ENCODE measurements at regions not wholly inside any gene's neighbourhood (a gene's known extent, or its start where the extent isn't known, plus 50 kb on each side); places are given as distances from the start of the nearest gene placed in this dataset.
A peak's percentile ranks its signal among the peaks of the same experiment; 100 is the strongest.

GRCh38 chr1:90591355-90591969, 125.6 kb downstream of the BARHL2 start:
- peaks cover 23% of the 10 kb centered on the region for H3K9me3 Mint-ChIP-seq
- POLR2A ChIA-PET, result no interaction called here
- CTCF ChIA-PET, result interaction anchor here (0.7 to 2.9 kb wide), 46 partner anchors 9 to 829 kb away, joined by 3 to 58 read pairs (median 4); no protein-coding TSS in a partner anchor

GRCh38 chr1:90580176-90580575, 136.9 kb downstream of the BARHL2 start:
- TF ChIP-seq ERG (CRISPR knock-in tag; IDR thresholded peaks at IDR 0.05) (no peak), SMAD4 (CRISPR knock-in tag; IDR thresholded peaks at IDR 0.05) (no peak), USF1 (CRISPR knock-in tag; IDR thresholded peaks at IDR 0.05) (no peak), HMGXB4 (CRISPR knock-in tag; IDR thresholded peaks at IDR 0.05) (no peak)
- no peaks in the 10 kb centered on the region for H3K36me3 Mint-ChIP-seq
- peaks cover 4% of the 10 kb centered on the region for H3K27me3 Mint-ChIP-seq (ENCODE audit: low read depth)
- ATAC-seq (no peak), DNase-seq (ENCODE audit: low spot score) (no peak)
- no peak overlapping the region for H3K4me3 Mint-ChIP-seq
- POLR2A ChIA-PET, result no interaction called here
- no peak overlapping the region for H3K27ac Mint-ChIP-seq
- CTCF ChIA-PET, result interaction anchor here (1.0 to 2.8 kb wide), 6 partner anchors 11 to 465 kb away, joined by 3 to 58 read pairs (median 12); no protein-coding TSS in a partner anchor
- H3K9me3 Mint-ChIP-seq, result peaks cover 6% of the 10 kb centered on the region
- H3K4me1 Mint-ChIP-seq, result no peaks in the 10 kb centered on the region

More at GRCh38 chr1:90591355-90591969, 125.6 kb downstream of the BARHL2 start:
- DNase-seq (ENCODE audit: low spot score), result no peak
- no peak overlapping the region for H3K4me3 Mint-ChIP-seq
- H3K4me1 Mint-ChIP-seq, result no peaks in the 10 kb centered on the region
- TF ChIP-seq E2F1 (CRISPR knock-in tag; IDR thresholded peaks at IDR 0.05) (no peak), TEAD1 (CRISPR knock-in tag; IDR thresholded peaks at IDR 0.05) (no peak), KAT7 (CRISPR knock-in tag; IDR thresholded peaks at IDR 0.05; ENCODE audit: borderline replicate concordance) (no peak), ZNF281 (CRISPR knock-in tag; IDR thresholded peaks at IDR 0.05) (no peak), JUN (CRISPR knock-in tag; IDR thresholded peaks at IDR 0.05) (no peak), IRF1 (CRISPR knock-in tag; IDR thresholded peaks at IDR 0.05) (no peak), ZNF263 (CRISPR knock-in tag; IDR thresholded peaks at IDR 0.05; ENCODE audit: low read depth) (no peak), NFYB (CRISPR knock-in tag; conservative IDR thresholded peaks at IDR 0.05; ENCODE audit: low read depth) (no peak), MXD4 (CRISPR knock-in tag; IDR thresholded peaks at IDR 0.05; ENCODE audit: borderline replicate concordance) (no peak), FOXP1 (CRISPR knock-in tag; IDR thresholded peaks at IDR 0.05; ENCODE audit: borderline replicate concordance) (no peak), NR1H2 (CRISPR knock-in tag; IDR thresholded peaks at IDR 0.05) (no peak), CREM (CRISPR knock-in tag; IDR thresholded peaks at IDR 0.05) (no peak), FOXK1 (CRISPR knock-in tag; IDR thresholded peaks at IDR 0.05) (no peak)
- H3K27ac Mint-ChIP-seq, result no peak overlapping the region
- ATAC-seq, result peak; percentile 66
- H3K36me3 Mint-ChIP-seq, result peaks cover 6% of the 10 kb centered on the region
- no peaks in the 10 kb centered on the region for H3K27me3 Mint-ChIP-seq (ENCODE audit: low read depth)

Measured in WTC11 (cell line).